IPS DF 4.7 (cell line): ENCODE measurements at regions not wholly inside any gene's neighbourhood (a gene's known extent, or its start where the extent isn't known, plus 50 kb on each side); places are given as distances from the start of the nearest gene placed in this dataset.

Experiments used
- DNase-seq: peaks from one replicate; pipeline ENCODE4 v3.0.0-alpha.2; 2013; ENCODE audit warnings: low spot score; ENCODE audit errors: extremely low read depth

- no peak for DNase-seq
Observed at GRCh38 chr18:64260810-64261209, 111.9 kb upstream of the LINC00305 start.

GRCh38 chr18:64259871-64260270, 111.0 kb upstream of the LINC00305 start:
- DNase-seq: no peak

- DNase-seq: no peak
Observed at GRCh38 chr18:64258111-64258650, 109.3 kb upstream of the LINC00305 start.

- no peak for DNase-seq
Observed at GRCh38 chr18:64254399-64255093, 105.7 kb upstream of the LINC00305 start.

GRCh38 chr18:64253873-64254272, 105.0 kb upstream of the LINC00305 start:
- DNase-seq: no peak

GRCh38 chr18:64253222-64253621, 104.3 kb upstream of the LINC00305 start:
- no peak for DNase-seq

GRCh38 chr18:64248836-64249235, 99.9 kb upstream of the LINC00305 start:
- DNase-seq: no peak

GRCh38 chr18:64245126-64245861, 96.4 kb upstream of the LINC00305 start:
- no peak for DNase-seq

GRCh38 chr18:64244571-64244970, 95.7 kb upstream of the LINC00305 start:
- DNase-seq: peak; percentile 19

GRCh38 chr18:64240316-64240715, 91.4 kb upstream of the LINC00305 start:
- no peak for DNase-seq

GRCh38 chr18:64238076-64238475, 89.2 kb upstream of the LINC00305 start:
- no peak for DNase-seq

- no peak for DNase-seq
Observed at GRCh38 chr18:64234321-64234720, 85.4 kb upstream of the LINC00305 start.

GRCh38 chr18:64233851-64234250, 85.0 kb upstream of the LINC00305 start:
- DNase-seq: no peak

- no peak for DNase-seq
Observed at GRCh38 chr18:64220941-64221340, 72.1 kb upstream of the LINC00305 start.

GRCh38 chr18:64219517-64219916, 70.6 kb upstream of the LINC00305 start:
- DNase-seq: no peak

GRCh38 chr18:64210401-64210949, 61.6 kb upstream of the LINC00305 start:
- DNase-seq: no peak

GRCh38 chr18:64208516-64208915, 59.6 kb upstream of the LINC00305 start:
- DNase-seq: no peak

- DNase-seq: no peak
Observed at GRCh38 chr18:64207820-64208219, 58.9 kb upstream of the LINC00305 start.

- no peak for DNase-seq
Observed at GRCh38 chr18:64203295-64203694, 54.4 kb upstream of the LINC00305 start.

- DNase-seq: no peak
Observed at GRCh38 chr18:64202863-64203262, 54.0 kb upstream of the LINC00305 start.

- no peak for DNase-seq
Observed at GRCh38 chr18:64202210-64202836, 53.4 kb upstream of the LINC00305 start.

- DNase-seq: no peak
Observed at GRCh38 chr18:64201781-64202180, 52.9 kb upstream of the LINC00305 start.
